HepG2 (cell line): ENCODE measurements at regions not wholly inside any gene's neighbourhood (a gene's known extent, or its start where the extent isn't known, plus 50 kb on each side); places are given as distances from the start of the nearest gene placed in this dataset.

Experiments used
- ATAC-seq: fragments of 200-7000 bp; cut with Tn5 transposase; 3 replicates; pipeline ENCODE4 v1.9.1; 2020; ENCODE audit warnings: mild to moderate bottlenecking, moderate library complexity
- BruUV-seq: library from RNA; stranded (reverse); fragments of 400-500 nt; replicated peaks from 2 replicates; lab custom pipeline; 2021; lab: Mats Ljungman, UMichigan
- CTCF ChIA-PET: fragments of 300-600 bp; formaldehyde crosslinking; extraction: SDS; loops from one replicate; lab custom pipeline; 2021; ENCODE audit warnings: low total read pairs, inconsistent platforms, low intra/inter-chr PET ratio; lab: Yijun Ruan, JAX
- POLR2A ChIA-PET: fragments of 350-600 bp; sonication (Branson Sonifier 250); formaldehyde crosslinking; loops from one replicate; lab custom pipeline; 2020; ENCODE audit warnings: antibody characterized with exemption, inconsistent platforms; lab: Yijun Ruan, JAX
- DNase-seq: peaks from one replicate; pipeline ENCODE4 v3.0.0-alpha.2; 2015; ENCODE audit warnings: low spot score
- FAIRE-seq: peaks from 3 replicates; lab custom pipeline; 2011; peaks lifted over from hg19 to GRCh38; lab: Jason Lieb, UNC
- H2AFZ ChIP-seq: one replicate; pipeline ENCODE4 v1.6.1; 2011; ENCODE audit warnings: low read length, inconsistent platforms
- H3K27ac ChIP-seq: fragments of 300-600 bp; 3 replicates; pipeline ENCODE4 v1.8.0; 2011; ENCODE audit warnings: mixed run types, mild to moderate bottlenecking, mixed read lengths, low read length, inconsistent platforms; ENCODE audit not compliant: insufficient read depth; ENCODE audit errors: extremely low read length
- H3K27me3 ChIP-seq, 2 experiments: fragments of 200-600 bp in 1 of 2; 2 replicates in 1 of 2; 3 replicates in 1 of 2; pipeline versions ENCODE4 v1.6.0 to v1.8.0; 2011; ENCODE audit warnings: low read length in 2 of 2, mild to moderate bottlenecking in 2 of 2, moderate library complexity in 2 of 2, inconsistent platforms in 1 of 2; ENCODE audit not compliant: insufficient read depth in 2 of 2, control insufficient read depth in 1 of 2
- H3K36me3 ChIP-seq, 2 experiments: fragments of 200-600 bp in 1 of 2; replicated peaks in 1 of 2; 2 replicates in 1 of 2; 3 replicates in 1 of 2; pipeline versions ENCODE4 v1.5.1 to v1.8.0; 2011; ENCODE audit warnings: low read length in 2 of 2, inconsistent platforms in 1 of 2; ENCODE audit not compliant: insufficient read depth in 2 of 2, control insufficient read depth in 1 of 2
- H3K4me1 ChIP-seq: 2 replicates; pipeline ENCODE4 v1.5.1; 2012; ENCODE audit warnings: low read length, inconsistent platforms; ENCODE audit not compliant: insufficient read depth
- H3K4me2 ChIP-seq: 2 replicates; pipeline ENCODE4 v1.6.0; 2011; ENCODE audit warnings: low read depth, low read length, inconsistent platforms
- H3K4me3 ChIP-seq, 3 experiments: fragments of 200-600 bp in 1 of 3; sonication (generic), shearing (Covaris generic) in 1 of 3; replicated peaks in 1 of 3; 2 replicates each; pipeline ENCODE4 v1.5.1; 2011 to 2016; ENCODE audit warnings: low read length in 3 of 3, inconsistent platforms in 2 of 3, low read depth in 2 of 3, mild to moderate bottlenecking in 2 of 3, control low read depth in 1 of 3, mixed read lengths in 1 of 3; ENCODE audit not compliant: insufficient read depth in 1 of 3
- H3K79me2 ChIP-seq: one replicate; pipeline ENCODE4 v1.6.1; 2011; ENCODE audit warnings: low read length, inconsistent platforms; ENCODE audit not compliant: insufficient read depth
- H3K9ac ChIP-seq: 2 replicates; pipeline ENCODE4 v1.6.0; 2011; ENCODE audit warnings: mild to moderate bottlenecking, low read depth, low read length, inconsistent platforms; ENCODE audit not compliant: insufficient read depth
- H3K9me3 ChIP-seq: 2 replicates; pipeline ENCODE4 v1.5.1; 2012; ENCODE audit warnings: mild to moderate bottlenecking, low read length
- H4K20me1 ChIP-seq: 2 replicates; pipeline ENCODE4 v1.6.0; 2011; ENCODE audit warnings: inconsistent platforms, mild to moderate bottlenecking, low read length, moderate library complexity; ENCODE audit not compliant: insufficient read depth
- BORCS8-MEF2B ChIP-seq: sonication (generic); formaldehyde crosslinking; IDR thresholded peaks from 2 replicates; pipeline ENCODE4 v1.8.0; 2022; ENCODE audit warnings: mild to moderate bottlenecking, missing genetic modification reagents
- DMAP1 ChIP-seq: IDR thresholded peaks from 2 replicates; pipeline ENCODE4 v1.6.1; 2016
- DNMT3B ChIP-seq: conservative IDR thresholded peaks from 2 replicates; pipeline ENCODE4 v1.6.1; 2016; ENCODE audit warnings: missing biosample characterization, control low read depth
- HCFC1 ChIP-seq: fragments of 150-350 bp; IDR thresholded peaks from 2 replicates; pipeline ENCODE4 v1.6.1; 2014; ENCODE audit warnings: low read depth, low read length
- HNF1A ChIP-seq, 2 experiments: sonication (generic) in 1 of 2; formaldehyde crosslinking in 1 of 2; IDR thresholded peaks; 2 replicates each; pipeline versions ENCODE4 v1.4.0 to v1.6.1; 2016 to 2020; ENCODE audit warnings: borderline replicate concordance in 1 of 2, low read depth in 1 of 2, mild to moderate bottlenecking in 1 of 2, missing genetic modification reagents in 1 of 2
- IRX3 ChIP-seq: sonication (generic); formaldehyde crosslinking; IDR thresholded peaks from 2 replicates; pipeline ENCODE4 v1.8.1; 2023; ENCODE audit warnings: mild to moderate bottlenecking, low read depth, missing genetic modification reagents, borderline replicate concordance
- KLF9 ChIP-seq: IDR thresholded peaks from 2 replicates; pipeline ENCODE4 v1.6.1; 2016; ENCODE audit warnings: low read depth
- KMT2A ChIP-seq: sonication (generic); formaldehyde crosslinking; IDR thresholded peaks from 2 replicates; pipeline ENCODE4 v1.4.0; 2020; ENCODE audit warnings: missing genetic modification reagents
- MXI1 ChIP-seq: IDR thresholded peaks from 3 replicates; pipeline ENCODE4 v1.6.1; 2012; ENCODE audit warnings: low read depth, low read length, inconsistent platforms, borderline replicate concordance
- PHB2 ChIP-seq: fragments of 450-650 bp; IDR thresholded peaks from 2 replicates; pipeline ENCODE4 v1.6.1; 2018; ENCODE audit not compliant: partially characterized antibody
- RFX1 ChIP-seq: fragments of 450-650 bp; IDR thresholded peaks from 2 replicates; pipeline ENCODE4 v1.6.1; 2017
- TCF7L2 ChIP-seq: IDR thresholded peaks from 2 replicates; pipeline ENCODE4 v1.6.1; 2011; ENCODE audit warnings: mild to moderate bottlenecking, low read depth, low read length, moderate library complexity
- TEAD2 ChIP-seq: sonication (generic); formaldehyde crosslinking; IDR thresholded peaks from 2 replicates; pipeline ENCODE4 v1.9.0; 2021; ENCODE audit warnings: missing genetic modification reagents
- ZFP36L2 ChIP-seq: sonication (generic); formaldehyde crosslinking; IDR thresholded peaks from 2 replicates; pipeline ENCODE4 v1.4.0; 2020; ENCODE audit warnings: missing genetic modification reagents
- ZNF101 ChIP-seq: sonication (generic); formaldehyde crosslinking; IDR thresholded peaks from 2 replicates; pipeline ENCODE4 v1.4.0; 2020; ENCODE audit warnings: mild to moderate bottlenecking, low read depth, missing genetic modification reagents, borderline replicate concordance
- ZNF20 ChIP-seq: sonication (generic); formaldehyde crosslinking; IDR thresholded peaks from 2 replicates; pipeline ENCODE4 v1.4.0; 2020; ENCODE audit warnings: mild to moderate bottlenecking, moderate library complexity, missing genetic modification reagents
- ZNF543 ChIP-seq: sonication (generic); formaldehyde crosslinking; IDR thresholded peaks from 2 replicates; pipeline ENCODE4 v1.4.0; 2020; ENCODE audit warnings: mild to moderate bottlenecking, missing genetic modification reagents
- ZNF790 ChIP-seq: sonication (generic); formaldehyde crosslinking; IDR thresholded peaks from 2 replicates; pipeline ENCODE4 v1.8.0; 2022; ENCODE audit warnings: missing genetic modification reagents, mild to moderate bottlenecking, borderline replicate concordance
- WGBS: methylation state at CpG from one replicate; pipeline ENCODE4 v1.1.6; 2017; ENCODE audit warnings: low lambda C conversion rate; 5-methylcytosine and 5-hydroxymethylcytosine counted together
- in situ Hi-C: cut with HindIII; loops from 2 replicates; pipeline ENCODE4 v1.10.0; 2017; ENCODE audit warnings: low pct_unique_long_range_greater_than_20kb; ENCODE audit not compliant: extremely low pct_ligation_motif_present
- intact Hi-C: fragments of 100-400 bp; cut with micrococcal nuclease; formaldehyde crosslinking; loops from one replicate; pipeline ENCODE4 v1.10.0; 2022; ENCODE audit not compliant: unreplicated experiment
- TF ChIP-seq, protein P1 (sequence below): sonication (generic); formaldehyde crosslinking; IDR thresholded peaks from 2 replicates; pipeline ENCODE4 v1.4.0; 2020; ENCODE audit warnings: missing genetic modification reagents

GRCh38 chr6:169162752-169163407, 90.8 kb downstream of the THBS2 start (continued):
- TF ChIP-seq ZNF101 (CRISPR knock-in tag) (no peak), HCFC1 (no peak), TEAD2 (CRISPR knock-in tag) (no peak)

DNA sequence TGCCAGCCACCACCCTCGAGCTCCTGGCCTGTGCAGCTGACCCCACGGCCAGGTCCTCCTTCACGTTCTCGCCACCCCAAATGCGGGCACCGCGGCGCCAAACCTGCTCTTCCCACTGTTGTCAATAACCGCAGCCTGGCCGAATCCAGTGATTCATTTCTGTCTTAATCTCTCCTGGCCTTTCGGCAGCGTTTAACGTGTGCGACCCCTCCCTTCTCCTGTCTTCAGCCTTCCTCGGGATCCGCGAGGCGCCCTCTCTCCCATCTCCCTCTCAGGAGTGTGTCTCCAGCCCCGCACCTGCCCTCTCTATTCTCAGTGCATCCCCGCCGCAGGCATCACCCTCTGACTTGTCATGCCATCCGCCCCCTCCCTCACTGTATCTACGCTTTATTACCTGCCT, 91.4 kb downstream of the THBS2 start:
- DNase-seq: no peak
- Histone ChIP-seq H3K79me2 (no peaks in the 10 kb centered on the region), H3K27me3 (peaks cover 20 to 83% of the 10 kb centered on the region in 2 experiments), H3K4me3 (no peak overlapping the region), H3K36me3 (no peaks in the 10 kb centered on the region), H3K4me1 (no peaks in the 10 kb centered on the region), H3K9ac (no peak overlapping the region), H4K20me1 (no peaks in the 10 kb centered on the region), H3K9me3 (no peaks in the 10 kb centered on the region), H2AFZ (no peak overlapping the region), H3K27ac (no peak overlapping the region), H3K4me2 (no peak overlapping the region)
- in situ Hi-C loops (no loop called here), intact Hi-C loops (no loop called here)
- no peak for FAIRE-seq
- no TSS peak for BruUV-seq
- ATAC-seq: no peak
- POLR2A ChIA-PET: no interaction called here
- CTCF ChIA-PET: no interaction called here
- WGBS: 62% methylated on average over 23 of the region's 23 CpGs
- TF ChIP-seq TCF7L2: no peak
- no peak for TF ChIP-seq KLF9
- TF ChIP-seq DMAP1 (CRISPR knock-in tag): no peak
- TF ChIP-seq ZNF20 (CRISPR knock-in tag): no peak
- TF ChIP-seq, protein P1, sequence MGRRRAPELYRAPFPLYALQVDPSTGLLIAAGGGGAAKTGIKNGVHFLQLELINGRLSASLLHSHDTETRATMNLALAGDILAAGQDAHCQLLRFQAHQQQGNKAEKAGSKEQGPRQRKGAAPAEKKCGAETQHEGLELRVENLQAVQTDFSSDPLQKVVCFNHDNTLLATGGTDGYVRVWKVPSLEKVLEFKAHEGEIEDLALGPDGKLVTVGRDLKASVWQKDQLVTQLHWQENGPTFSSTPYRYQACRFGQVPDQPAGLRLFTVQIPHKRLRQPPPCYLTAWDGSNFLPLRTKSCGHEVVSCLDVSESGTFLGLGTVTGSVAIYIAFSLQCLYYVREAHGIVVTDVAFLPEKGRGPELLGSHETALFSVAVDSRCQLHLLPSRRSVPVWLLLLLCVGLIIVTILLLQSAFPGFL: no peak
- no peak for TF ChIP-seq PHB2
- TF ChIP-seq ZFP36L2 (CRISPR knock-in tag): no peak
- no peak for TF ChIP-seq DNMT3B (CRISPR knock-in tag)
- TF ChIP-seq ZNF790 (CRISPR knock-in tag): no peak
- no peak for TF ChIP-seq ZNF543 (CRISPR knock-in tag)
- TF ChIP-seq BORCS8-MEF2B (CRISPR knock-in tag): no peak
- TF ChIP-seq IRX3 (CRISPR knock-in tag): no peak
- no peak for TF ChIP-seq RFX1
- no peak for TF ChIP-seq HNF1A (IDR thresholded peaks at IDR 0.05; ENCODE audit: low read depth)
- TF ChIP-seq HNF1A (CRISPR knock-in tag; IDR thresholded peaks at IDR 0.05; ENCODE audit: borderline replicate concordance): no peak
- no peak for TF ChIP-seq MXI1
- no peak for TF ChIP-seq KMT2A
